UCSD-AML1 (cell line): ENCODE measurements at regions not wholly inside any gene's neighbourhood (a gene's known extent, or its start where the extent isn't known, plus 50 kb on each side); places are given as distances from the start of the nearest gene placed in this dataset.
A peak's percentile ranks its signal among the peaks of the same experiment; 100 is the strongest.

Source experiments
- DNase-seq: peaks from one replicate; lab custom pipeline; 2025; ENCODE audit not compliant: unreplicated experiment; lab: John Stamatoyannopoulos, UW

DNA sequence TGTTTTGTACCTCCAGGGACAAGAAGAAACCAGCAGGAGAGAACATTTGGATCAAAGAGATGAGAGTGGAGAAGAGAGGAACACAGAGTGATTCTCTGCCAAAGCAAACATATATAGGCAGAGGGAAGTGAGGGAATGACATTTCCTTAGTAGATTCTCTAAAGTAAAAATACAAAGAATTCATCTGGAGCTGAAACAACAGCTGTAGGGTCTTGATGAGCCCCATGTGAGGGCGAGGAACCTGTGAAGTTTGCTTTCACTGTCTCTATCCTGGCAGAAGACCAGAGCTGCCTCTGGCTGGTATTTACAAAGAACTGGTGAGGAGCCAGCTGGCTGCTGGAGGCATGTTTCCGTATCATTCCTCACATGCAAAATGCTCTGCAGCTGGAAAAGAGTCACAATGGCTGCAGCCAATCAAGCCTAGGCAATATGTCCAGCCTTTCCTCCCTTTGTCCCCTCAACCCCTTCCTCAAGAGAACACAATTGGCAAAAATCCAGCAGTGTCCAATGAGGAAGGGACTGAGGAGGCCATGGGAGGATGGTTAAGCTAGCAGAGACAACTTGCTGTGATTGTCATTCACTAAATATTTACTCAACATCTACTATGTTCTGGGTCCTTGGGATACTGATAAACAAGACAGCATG is 122.5 kb downstream of the PHLDA1 start:
- no peak for DNase-seq

DNA sequence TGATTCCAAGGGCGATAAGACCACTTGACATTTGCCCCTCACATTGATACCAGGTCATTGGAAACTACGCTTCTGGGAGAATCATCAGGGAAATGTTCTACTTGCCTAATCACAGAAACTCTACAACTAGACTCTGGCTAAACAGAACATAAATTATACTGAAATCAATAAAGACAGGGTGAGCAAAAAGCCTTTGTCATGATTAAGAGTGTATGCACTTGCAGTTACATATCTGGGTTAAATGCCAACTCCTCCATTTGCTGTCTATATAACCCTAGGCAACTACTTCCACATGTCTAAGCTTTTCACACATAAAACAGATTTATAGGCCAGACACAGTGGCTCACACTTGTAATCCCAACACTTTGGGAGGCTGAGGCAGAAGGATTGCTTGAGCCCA is 125.7 kb downstream of the PHLDA1 start:
- DNase-seq, result no peak

DNA sequence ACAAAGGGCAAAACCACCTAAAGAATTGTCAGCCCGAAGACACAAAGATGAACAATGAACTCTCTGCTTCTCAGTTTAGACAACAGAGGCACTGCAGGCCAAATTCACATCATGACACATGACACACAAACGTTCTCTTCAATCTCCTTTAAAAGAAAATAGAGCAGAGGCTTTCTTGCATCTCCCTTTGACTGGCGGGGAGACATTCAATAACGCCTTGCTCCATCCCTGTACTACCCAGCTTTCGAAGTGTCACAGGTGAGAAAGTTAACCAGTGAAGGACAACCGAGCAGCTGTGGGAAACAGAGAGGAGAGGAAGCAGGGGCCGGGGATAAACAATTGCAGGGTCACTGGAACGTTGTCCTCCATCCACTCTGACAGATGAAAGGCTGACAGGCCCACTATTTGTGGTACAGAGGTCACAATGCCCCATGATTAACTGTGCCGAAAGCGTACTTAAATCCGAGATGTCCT is 130.8 kb downstream of the PHLDA1 start:
- DNase-seq, result no peak

DNA sequence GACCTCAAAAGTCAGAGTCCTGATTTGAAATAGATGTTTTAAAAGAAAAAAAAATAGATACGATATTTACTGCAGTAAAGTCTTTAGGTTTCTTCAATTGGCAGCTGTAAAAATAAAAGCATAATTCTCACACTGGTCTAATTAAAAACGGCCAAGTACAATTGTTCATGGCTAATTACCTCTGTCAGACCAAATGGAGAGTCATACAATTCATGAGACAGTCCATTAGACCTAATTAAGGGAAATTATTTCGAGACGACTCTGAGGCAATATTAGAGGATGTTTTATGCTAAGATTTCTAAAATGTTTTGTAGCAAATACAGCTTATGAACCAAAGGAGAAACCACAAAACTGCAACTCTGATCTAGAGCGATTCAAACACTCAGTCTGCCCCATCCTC is 131.3 kb downstream of the PHLDA1 start:
- no peak for DNase-seq

DNA sequence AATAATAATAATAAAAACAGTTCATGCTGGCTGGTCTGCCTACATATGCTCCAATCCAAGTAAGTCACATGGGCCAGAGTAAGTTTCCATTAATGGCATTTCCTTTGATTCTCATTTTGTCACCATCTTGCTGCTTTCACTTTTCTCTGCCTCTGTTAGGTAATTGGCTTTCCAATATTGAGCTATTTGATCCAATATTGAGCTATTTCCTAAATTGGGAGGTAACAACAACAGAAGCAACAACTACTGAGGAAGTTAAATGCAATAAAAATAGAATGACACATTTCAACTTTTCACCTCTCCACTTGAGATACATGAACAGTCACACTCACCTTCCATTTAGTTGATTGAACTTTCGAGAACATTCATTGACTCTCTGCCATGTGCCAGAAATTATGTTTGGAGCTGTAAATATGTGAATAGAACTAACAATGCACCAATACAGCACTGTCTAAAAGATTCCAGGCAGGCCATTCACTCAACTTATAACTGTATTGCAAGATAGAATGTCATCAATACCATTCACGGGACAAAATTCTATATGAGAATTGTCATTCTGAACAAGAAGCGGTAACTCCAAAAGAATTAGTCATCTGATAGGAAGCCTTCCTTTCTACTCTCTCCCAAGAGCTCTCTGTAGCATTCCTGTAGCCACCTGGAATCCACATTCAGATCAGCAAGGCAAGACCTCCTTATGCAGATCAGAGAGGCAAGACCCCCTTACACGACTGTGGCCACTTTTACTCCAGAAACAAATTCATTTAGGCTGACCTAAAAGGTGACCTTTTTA is 136.4 kb downstream of the PHLDA1 start:
- no peak for DNase-seq

DNA sequence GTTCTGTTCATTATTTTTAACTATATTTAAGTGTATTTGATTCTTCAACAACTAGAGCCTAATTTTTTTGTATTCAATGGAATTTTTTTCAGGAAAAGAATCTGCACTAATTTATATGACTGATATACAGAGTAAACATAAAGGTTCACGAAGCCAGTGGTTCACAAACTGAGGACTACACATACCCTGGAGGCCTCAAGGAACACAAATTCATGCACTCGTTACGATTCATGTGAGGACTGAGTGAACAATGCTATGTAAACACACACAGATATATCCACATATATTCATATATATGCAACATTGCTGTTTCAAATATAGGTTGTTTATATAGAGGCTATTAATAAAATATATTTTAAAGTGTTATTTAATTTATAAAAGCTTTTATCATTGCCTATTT is 137.8 kb downstream of the PHLDA1 start:
- no peak for DNase-seq

DNA sequence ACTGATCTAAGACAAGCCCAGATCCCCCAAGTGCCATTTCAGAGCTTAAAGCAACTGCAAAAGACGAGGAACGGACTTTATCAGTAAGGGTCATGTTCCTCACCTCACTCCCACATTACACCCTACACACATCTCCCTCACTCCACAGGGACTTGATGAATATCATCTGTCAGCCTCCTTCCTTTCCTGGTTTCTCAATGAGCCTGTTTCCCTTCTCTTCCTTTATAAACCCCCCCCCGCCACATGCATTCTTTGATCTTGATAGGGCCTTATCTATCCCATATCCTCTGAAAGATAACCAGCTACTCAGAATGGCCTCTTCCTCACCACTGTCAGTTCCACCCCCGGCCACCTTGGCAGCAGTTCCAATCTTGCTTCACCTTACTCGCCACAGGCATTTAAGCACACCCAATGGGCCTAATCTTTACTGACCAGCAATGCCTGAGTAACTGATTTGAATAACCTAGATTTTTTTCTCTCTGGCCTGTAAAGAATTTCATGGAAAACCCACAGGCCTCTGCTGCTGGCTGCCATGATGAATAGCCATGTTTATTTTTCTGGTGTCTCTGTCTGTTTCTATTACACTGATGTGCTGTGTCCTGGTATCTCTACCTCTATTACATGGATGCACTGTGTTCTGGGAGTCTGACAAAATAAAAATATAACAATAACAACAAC is 138.7 kb downstream of the PHLDA1 start:
- peak; percentile 9 for DNase-seq

DNA sequence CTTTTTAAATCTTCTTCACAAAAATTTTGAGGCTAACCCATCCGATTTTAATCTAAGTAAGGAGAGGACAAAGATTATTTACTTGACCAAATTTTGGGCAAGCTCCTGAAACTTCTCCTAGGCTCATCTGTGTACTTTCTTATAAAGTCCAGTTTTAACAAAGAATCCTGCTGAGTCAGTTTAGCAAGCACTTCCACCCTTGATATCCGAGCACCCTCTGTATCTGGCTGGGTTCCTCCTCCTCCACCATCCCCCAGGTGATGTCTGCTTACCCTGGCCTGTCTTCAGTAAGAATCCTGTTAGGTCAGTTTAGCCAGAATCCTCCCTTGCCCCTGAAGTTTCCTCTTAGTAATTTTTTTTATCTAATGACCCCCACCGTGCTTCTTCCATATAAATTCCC is 140.5 kb downstream of the PHLDA1 start:
- no peak for DNase-seq

DNA sequence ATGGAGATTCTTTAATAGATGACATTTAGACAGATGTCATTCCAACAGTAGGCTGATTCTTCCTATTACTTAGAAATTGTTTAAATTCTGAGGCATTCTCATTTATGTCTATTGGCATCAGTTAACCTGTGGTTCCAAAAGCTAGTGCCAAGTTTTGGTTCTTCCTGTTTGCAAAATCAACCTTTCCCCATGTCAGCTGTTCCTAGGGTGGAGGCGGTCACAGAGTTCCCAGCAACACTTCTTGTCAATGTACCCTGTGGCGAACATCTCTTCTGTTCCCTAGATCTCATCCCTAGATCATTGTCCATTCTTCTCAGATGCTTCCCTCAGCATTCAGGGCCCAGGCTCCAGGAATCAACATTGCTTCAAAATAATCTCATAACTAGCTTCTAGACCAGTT is 140.9 kb downstream of the PHLDA1 start:
- no peak for DNase-seq

DNA sequence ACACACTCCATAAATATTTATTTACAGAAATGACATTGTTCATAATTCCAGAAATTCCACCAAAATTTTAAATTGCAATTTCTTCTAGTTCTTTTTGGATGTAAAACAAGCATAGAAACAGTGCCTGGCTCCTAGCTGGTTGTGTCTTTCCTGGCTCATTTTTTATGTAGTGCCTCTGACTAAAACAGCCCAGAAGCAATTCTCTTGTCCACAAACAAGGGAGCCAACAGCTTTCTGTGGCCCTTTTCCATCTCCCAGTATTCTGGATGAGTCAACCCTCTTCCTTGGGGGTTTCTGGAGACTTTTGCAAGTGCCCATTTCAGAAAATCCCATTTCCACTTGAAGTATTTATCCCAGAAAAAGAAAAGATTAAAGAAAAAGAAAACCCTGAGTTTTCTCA is 141.4 kb downstream of the PHLDA1 start:
- DNase-seq, result no peak

DNA sequence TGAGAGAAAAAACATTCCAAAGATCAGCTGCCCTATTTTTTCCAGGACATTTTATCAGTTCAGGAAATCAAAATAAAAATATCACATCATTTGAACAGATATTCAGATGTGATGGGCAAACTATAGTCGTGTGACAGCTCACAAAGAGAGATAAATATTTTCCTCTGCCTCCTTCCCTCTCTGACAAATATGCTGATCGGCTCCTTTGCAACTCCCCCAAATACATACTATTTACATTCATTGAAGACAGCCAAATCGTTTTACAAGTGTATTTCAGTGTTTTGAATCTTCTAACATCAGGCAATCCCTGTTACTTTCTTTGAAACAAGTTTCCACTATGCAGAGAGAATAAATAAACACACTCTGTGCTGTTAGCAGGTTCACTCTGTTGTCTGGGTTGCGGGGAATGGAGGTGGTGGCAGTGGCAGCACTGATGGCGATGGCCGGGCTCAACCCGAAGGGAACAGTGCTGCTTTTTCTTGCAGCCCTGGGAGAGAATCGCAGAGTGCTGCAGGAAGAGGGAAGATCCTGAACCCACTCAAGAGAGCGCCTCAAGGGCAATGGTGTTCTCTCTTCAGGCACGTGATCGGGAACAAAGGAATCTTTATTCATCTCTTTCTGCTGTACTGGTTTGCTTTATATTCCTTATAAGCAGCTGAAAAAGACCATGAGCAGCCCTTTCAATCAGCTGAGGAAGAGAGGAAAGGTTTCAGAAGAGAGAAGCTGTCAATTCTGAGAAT is 142.5 kb downstream of the PHLDA1 start:
- no peak for DNase-seq

DNA sequence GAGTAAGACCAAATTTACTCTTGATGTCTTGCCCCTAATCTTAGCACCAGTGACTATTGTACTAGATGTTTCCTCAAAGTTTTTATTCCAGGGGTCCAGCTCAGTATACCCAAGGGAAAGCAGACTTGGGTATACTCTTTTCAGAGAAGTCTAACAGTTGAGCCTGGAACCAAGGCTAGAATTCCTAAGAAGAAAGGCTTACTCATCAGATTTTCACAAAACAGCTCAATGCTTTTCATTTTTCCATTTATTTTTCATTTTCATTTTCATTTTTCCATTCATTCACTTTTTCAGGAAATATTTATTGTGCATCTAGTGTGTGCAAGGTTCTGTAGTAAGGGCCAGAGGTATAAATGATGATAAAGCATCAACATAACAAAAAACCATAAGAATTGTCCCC is 143.2 kb downstream of the PHLDA1 start:
- DNase-seq, result no peak

DNA sequence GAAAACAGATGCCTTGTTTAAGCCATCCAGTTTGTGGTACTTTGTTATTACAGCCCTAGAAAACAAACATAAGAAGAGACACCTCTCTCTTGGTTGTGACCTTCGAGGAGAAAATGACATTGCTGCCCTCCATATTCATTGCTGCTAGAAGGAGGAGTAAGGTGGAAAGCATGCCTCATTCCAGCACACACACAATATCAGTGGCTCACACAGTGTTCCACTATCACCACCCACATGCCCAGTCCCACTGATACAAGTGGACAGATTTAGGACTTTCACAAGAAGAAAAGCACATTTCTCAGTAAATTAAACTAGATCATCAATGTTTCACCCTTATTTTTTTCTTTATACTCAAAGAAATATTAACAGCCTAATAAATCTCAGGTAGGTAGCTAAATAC is 143.6 kb downstream of the PHLDA1 start:
- no peak for DNase-seq

DNA sequence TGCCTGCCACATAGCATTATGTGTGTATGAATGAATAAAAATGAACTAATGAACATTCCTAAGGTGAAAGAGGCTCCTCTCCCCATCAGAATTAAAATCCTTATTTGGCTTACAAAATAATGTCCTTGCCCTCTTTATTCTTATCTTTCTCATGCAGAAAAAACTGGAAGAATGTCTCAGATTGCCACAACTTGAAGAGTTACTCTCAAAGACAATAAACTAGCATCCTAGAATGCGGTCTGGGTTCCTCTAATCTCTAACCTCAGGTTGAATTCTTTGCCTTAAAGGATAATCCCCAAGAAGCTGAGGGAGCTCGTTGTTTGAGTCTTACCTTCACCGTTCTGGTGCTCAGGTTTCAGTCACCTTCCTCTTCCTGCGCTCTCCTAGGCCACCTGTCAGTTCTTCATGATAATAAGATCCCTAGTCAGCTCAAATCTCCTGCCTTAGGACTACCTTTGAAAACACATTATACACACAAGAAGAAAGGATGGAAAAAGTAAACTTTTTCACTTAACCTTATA is 147.1 kb downstream of the PHLDA1 start:
- DNase-seq, result no peak

DNA sequence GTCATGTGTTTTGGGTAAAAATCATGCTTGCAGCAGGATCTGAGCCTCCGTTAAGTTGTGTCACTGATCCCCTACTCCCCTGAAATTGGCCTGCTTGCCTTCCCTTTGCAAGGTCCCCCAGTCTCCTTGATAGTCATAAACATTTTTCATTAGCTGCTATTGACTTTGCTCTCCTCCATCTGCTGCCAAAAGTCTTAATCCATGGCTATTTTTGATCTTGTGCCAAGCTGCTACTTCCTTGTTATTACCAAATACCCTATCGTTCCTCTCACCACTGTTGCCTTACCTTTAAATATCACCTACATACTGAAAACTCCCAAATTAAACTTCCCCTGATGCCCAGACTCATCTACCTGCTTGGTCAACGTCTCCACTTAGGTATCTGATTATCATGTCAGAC is 148.3 kb downstream of the PHLDA1 start:
- DNase-seq, result no peak

DNA sequence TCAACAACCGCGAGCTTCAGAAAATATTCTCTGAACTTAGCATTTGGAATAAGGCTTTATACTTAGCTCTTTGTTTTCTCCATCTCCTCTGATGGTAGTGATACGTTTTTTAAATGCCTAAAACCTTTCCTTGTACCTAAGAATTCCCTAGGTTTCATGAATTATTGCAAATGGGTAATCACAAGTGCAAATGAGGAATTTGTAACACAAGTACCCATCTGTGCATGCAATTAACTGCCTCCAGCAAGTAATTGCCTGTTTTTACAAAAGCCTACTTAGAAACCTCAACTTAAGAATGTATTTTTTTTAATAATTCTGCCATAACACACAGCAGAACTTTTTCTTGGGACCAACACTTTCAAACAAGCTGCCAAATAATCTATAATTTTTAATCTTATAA is 149.2 kb downstream of the PHLDA1 start:
- DNase-seq, result no peak

DNA sequence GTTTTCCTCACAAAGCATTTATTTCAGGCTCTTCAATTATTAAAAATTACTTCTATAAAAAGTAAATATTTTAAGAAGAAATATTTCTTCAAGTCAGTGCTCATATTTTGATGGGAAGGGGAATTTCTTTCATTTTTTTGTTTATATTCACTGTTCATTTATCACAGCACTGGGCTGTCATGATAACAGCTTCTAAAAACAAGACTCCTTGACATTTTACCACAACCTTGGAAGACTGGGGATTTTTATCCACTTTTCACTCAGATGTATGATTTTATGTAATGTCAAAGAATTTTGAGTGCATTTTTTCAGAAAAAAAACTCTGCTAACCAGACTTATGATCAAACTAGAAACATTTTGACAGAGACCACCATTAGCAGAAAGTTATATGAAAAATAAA is 149.7 kb downstream of the PHLDA1 start:
- no peak for DNase-seq

DNA sequence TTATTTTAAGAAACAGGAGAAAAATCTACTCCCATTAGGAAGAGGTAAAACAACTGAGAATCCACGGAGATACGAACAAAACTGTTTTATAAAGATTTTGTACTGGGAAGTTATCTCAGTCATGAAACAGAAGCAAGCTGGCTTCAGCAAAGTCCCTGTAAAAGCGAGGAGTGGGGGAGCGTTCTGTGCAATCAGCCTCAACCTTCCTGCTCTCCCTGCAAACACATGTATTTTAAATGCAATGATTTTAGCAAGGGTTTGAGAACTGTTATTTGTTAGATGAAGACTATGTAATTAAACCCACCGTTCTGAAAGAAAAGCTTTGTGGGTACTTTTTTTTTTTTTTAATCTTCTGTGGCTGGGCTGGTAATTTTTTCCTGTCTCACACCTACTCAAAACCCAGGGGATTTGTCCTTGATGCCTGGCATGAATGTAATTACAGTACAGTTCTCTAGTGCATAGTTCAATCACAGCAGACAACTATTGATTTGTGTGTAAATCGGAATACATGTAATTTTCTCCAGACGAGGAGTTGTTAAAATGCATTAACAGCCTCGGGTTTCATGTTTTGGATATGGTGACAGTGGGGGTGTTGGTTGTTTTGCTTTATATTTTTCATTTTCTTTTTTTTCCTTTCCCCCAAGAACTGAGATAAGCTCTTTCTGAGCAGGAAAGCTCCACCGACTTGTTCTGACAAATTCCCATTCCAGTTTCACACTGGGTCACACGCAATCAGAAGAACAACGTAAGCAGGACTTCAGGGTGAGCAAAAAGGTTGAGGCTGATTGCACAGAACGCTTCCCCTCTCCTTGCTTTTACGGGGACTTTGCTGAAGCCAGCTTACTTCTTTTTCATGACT is 153.6 kb downstream of the PHLDA1 start:
- no peak for DNase-seq

DNA sequence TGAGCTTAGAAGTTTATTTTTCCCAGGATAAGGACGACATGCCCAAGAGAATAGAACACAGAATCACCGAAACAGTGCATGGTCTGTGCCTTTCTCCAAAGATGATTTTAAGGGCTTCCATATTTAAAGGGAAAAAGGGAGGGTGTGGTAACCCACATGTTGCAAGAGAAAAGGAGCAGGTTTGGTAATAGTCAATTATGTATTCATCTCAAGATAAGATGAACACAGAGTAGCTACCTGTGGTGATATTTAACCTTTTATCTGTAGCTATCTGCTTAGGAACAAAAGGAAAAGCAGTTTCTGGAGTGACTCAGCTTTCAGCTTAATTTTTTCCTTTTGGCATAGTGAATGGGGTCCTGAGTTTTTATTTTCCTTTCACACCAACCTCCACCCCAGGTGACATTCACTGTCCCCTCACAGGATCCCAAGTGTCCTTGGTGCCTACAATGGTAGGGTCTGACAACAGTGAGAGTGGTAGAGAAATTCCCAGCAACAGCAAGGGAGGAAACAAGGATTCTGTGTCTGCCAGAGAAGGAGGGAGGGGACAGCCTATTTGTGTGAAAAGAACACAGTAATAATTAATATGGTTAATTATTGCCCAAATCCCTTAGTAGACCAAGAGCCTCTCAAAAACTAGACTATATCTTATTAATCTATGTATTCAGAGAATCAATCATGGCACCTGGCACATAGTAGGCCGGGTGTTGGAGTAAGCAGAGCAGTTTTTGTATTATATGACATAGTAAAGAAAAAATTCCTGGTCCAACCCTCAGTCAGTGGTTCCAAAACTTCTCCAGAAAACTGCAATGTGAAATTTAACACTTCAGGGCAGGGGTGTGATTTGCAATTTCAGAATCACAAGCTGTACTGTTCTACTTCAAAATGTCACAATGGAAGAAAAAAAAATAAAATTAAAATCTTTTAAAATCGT is 154.5 kb downstream of the PHLDA1 start:
- DNase-seq, result no peak
